NT2/D1 (cell line): ENCODE measurements at regions not wholly inside any gene's neighbourhood (a gene's known extent, or its start where the extent isn't known, plus 50 kb on each side); places are given as distances from the start of the nearest gene placed in this dataset.

Experiments used
- SUZ12 ChIP-seq: IDR thresholded peaks from 2 replicates; pipeline ENCODE4 v1.6.1; 2011; ENCODE audit not compliant: insufficient read length, insufficient read depth; ENCODE audit errors: extremely low read depth
- YY1 ChIP-seq: IDR thresholded peaks from 2 replicates; pipeline ENCODE4 v1.6.1; 2011; ENCODE audit not compliant: insufficient read length, insufficient read depth
- ZNF274 ChIP-seq: IDR thresholded peaks from 2 replicates; pipeline ENCODE4 v1.6.1; 2011; ENCODE audit warnings: mild to moderate bottlenecking, low read depth, low read length

GRCh38 chr16:73275448-73275847, 227.5 kb upstream of the ZFHX3 start:
- TF ChIP-seq YY1 (no peak), ZNF274 (no peak), SUZ12 (no peak)
